ENCODE measurements at regions not wholly inside any gene's neighbourhood (a gene's known extent, or its start where the extent isn't known, plus 50 kb on each side); places are given as distances from the start of the nearest gene placed in this dataset.

DNA sequence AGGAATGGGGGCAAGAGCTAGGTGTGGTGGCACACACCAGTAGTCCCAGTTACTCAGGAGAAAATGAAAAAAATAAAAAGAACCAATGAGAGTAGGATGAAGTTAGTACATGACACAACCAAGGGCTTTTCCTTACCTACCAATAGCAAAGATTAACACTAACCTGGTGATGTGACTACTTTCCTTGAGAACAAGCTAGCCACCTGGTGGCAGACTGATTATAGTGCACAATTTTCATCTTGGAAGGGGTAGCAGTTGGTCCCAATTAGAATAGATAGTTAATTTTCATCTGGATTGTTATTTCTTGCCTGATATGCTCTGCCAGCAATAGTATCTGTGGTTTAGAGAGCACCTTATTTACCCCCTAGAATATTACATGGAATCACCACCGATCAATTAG is 1216.8 kb upstream of the PABPC4L start:
- ChIA-PET RAD21 (ENCODE audit: low non-redundant PET in 1 of 2, low total read pairs in 2 of 2, uncharacterized antibody in 2 of 2, unreplicated experiment in 2 of 2) (no interaction called here), POLR2A (no interaction called here), CTCF (interaction anchor here (1.1 to 1.5 kb wide), 2 partner anchors 12 to 47 kb away, joined by 3 to 5 read pairs; no protein-coding TSS in a partner anchor)
- H2AFZ ChIP-seq (ENCODE audit: low read depth, low read length, poor library complexity, severe bottlenecking) = peak overlapping the region; percentile 58
- H3K4me1 ChIP-seq (ENCODE audit: control insufficient read depth in 1 of 2, insufficient read depth in 2 of 2, low read length in 2 of 2) = no peaks in the 10 kb centered on the region
- no peaks in the 10 kb centered on the region for H3K36me3 ChIP-seq (ENCODE audit: control insufficient read depth in 1 of 2, insufficient read depth in 2 of 2, low read length in 2 of 2)
- peak; percentile 88 for ATAC-seq
- BruUV-seq (replicated peaks) = no TSS peak
- no peak overlapping the region for H3K27ac ChIP-seq (ENCODE audit: low read depth, low read length)
- H3K4me2 ChIP-seq (ENCODE audit: low read length) = no peak overlapping the region
- H3K9me2 ChIP-seq (ENCODE audit: insufficient read depth) = no peaks in the 10 kb centered on the region
- H3K4me3 ChIP-seq (replicated peaks in 1 of 2; ENCODE audit: low read depth in 1 of 2, low read length in 2 of 2) = no peak overlapping the region
- no peaks in the 10 kb centered on the region for H3K79me2 ChIP-seq (ENCODE audit: insufficient read depth, low read length)
- H4K20me1 ChIP-seq (ENCODE audit: insufficient read depth) = no peaks in the 10 kb centered on the region
- TF ChIP-seq, protein P1, sequence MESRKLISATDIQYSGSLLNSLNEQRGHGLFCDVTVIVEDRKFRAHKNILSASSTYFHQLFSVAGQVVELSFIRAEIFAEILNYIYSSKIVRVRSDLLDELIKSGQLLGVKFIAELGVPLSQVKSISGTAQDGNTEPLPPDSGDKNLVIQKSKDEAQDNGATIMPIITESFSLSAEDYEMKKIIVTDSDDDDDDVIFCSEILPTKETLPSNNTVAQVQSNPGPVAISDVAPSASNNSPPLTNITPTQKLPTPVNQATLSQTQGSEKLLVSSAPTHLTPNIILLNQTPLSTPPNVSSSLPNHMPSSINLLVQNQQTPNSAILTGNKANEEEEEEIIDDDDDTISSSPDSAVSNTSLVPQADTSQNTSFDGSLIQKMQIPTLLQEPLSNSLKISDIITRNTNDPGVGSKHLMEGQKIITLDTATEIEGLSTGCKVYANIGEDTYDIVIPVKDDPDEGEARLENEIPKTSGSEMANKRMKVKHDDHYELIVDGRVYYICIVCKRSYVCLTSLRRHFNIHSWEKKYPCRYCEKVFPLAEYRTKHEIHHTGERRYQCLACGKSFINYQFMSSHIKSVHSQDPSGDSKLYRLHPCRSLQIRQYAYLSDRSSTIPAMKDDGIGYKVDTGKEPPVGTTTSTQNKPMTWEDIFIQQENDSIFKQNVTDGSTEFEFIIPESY (IDR thresholded peaks at IDR 0.05; ENCODE audit: extremely low read depth, insufficient replicate concordance, low read length) = no peak
- peak; percentile 27; the same call in 1 of the 2 replicates for TF ChIP-seq CBX3 (IDR thresholded peaks at IDR 0.05; ENCODE audit: low read depth)
- no peak for TF ChIP-seq SIN3A (IDR thresholded peaks at IDR 0.05; ENCODE audit: low read depth)
- TF ChIP-seq CEBPB (IDR thresholded peaks at IDR 0.05; ENCODE audit: low read depth) = no peak
- no peak for TF ChIP-seq JUND (IDR thresholded peaks at IDR 0.05)
- TF ChIP-seq, protein P2, sequence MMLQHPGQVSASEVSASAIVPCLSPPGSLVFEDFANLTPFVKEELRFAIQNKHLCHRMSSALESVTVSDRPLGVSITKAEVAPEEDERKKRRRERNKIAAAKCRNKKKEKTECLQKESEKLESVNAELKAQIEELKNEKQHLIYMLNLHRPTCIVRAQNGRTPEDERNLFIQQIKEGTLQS (IDR thresholded peaks at IDR 0.05) = no peak
- TF ChIP-seq FOSL1 (IDR thresholded peaks at IDR 0.05; ENCODE audit: low read depth) = no peak
- peak; percentile 39; the same call in 1 of the 2 replicates for TF ChIP-seq RAD21 (IDR thresholded peaks at IDR 0.05; ENCODE audit: low read depth)
- no peak for TF ChIP-seq EZH2phosphoT487 (IDR thresholded peaks at IDR 0.05; ENCODE audit: borderline replicate concordance)
- no peak for TF ChIP-seq SRF (IDR thresholded peaks at IDR 0.05; ENCODE audit: low read depth)
- TF ChIP-seq, protein P3, sequence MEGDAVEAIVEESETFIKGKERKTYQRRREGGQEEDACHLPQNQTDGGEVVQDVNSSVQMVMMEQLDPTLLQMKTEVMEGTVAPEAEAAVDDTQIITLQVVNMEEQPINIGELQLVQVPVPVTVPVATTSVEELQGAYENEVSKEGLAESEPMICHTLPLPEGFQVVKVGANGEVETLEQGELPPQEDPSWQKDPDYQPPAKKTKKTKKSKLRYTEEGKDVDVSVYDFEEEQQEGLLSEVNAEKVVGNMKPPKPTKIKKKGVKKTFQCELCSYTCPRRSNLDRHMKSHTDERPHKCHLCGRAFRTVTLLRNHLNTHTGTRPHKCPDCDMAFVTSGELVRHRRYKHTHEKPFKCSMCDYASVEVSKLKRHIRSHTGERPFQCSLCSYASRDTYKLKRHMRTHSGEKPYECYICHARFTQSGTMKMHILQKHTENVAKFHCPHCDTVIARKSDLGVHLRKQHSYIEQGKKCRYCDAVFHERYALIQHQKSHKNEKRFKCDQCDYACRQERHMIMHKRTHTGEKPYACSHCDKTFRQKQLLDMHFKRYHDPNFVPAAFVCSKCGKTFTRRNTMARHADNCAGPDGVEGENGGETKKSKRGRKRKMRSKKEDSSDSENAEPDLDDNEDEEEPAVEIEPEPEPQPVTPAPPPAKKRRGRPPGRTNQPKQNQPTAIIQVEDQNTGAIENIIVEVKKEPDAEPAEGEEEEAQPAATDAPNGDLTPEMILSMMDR (IDR thresholded peaks at IDR 0.05 in 2 of 3, conservative IDR thresholded peaks at IDR 0.05 in 1 of 3; ENCODE audit: borderline replicate concordance in 1 of 3, insufficient read depth in 1 of 3, low read depth in 2 of 3, low read length in 2 of 3) = peak; percentile 23 to 74 (median 62); a peak in 4 of 6 replicates
- intact Hi-C loops (cut with micrococcal nuclease) = no loop called here
- DNase-seq (ENCODE audit: low read depth, low spot score) = peak; percentile 37
- H3K9me3 ChIP-seq (ENCODE audit: control insufficient read depth in 1 of 2, insufficient read depth in 1 of 2, low read depth in 1 of 2, low read length in 2 of 2) = no peaks in the 10 kb centered on the region
- no peak overlapping the region for H3K9ac ChIP-seq (ENCODE audit: low read length)
- no peaks in the 10 kb centered on the region for H3K27me3 ChIP-seq (ENCODE audit: insufficient read depth, low read length)

Data from HCT116 (cell line).